ENCODE measurements at regions not wholly inside any gene's neighbourhood (a gene's known extent, or its start where the extent isn't known, plus 50 kb on each side); places are given as distances from the start of the nearest gene placed in this dataset.

DNA sequence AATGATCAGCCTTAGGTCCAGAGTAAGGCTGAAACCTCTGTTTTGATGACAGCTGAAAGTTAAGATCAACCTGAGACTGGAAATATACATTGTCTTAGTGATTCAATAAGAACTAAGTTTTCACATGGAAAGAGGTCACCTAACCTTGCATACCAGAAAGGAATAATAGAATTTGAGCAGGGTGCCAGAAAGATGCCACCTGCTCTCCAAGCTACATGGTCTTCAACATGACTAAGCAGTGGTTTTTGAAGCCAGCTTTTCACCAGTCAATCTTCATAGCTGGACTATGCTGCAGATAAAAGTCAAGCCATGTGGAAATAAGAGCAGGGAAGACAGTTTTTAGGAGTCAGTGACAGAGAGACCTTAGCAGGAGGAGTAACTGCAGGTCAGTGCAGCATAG is 589.4 kb upstream of the SYT4 start:
- TF ChIP-seq CTCF (IDR thresholded peaks at IDR 0.05), result no peak
- no peak for TF ChIP-seq POLR2AphosphoS5 (IDR thresholded peaks at IDR 0.05)
- TF ChIP-seq EP300 (IDR thresholded peaks at IDR 0.05), result no peak
- TF ChIP-seq POLR2A (IDR thresholded peaks at IDR 0.05), result no peak
